ENCODE measurements at regions not wholly inside any gene's neighbourhood (a gene's known extent, or its start where the extent isn't known, plus 50 kb on each side); places are given as distances from the start of the nearest gene placed in this dataset.

- CTCF ChIA-PET (ENCODE audit: partially characterized antibody): interaction anchor here (1.6 kb wide), 1 partner anchor 9 kb away, joined by 3 read pairs; no protein-coding TSS in a partner anchor
- H3K4me1 Mint-ChIP-seq: no peaks in the 10 kb centered on the region
- no peak overlapping the region for H3K27ac ChIP-seq (ENCODE audit: low read depth, low read length)
These were observed 210.3 kb downstream of the ACTR3B start for GRCh38 chr7:152969839-152970238.

GRCh38 chr7:152970481-152970880 is 210.9 kb downstream of the ACTR3B start:
- Mint-ChIP-seq H3K27me3 (peaks cover 4 to 9% of the 10 kb centered on the region in 2 donors), H3K4me1 (no peaks in the 10 kb centered on the region), H3K4me3 (peak overlapping the region in 1 of 8 donors; percentile 15), H3K27ac (no peak overlapping the region), H3K36me3 (peaks cover 0 to 3% of the 10 kb centered on the region in 2 donors), H3K9me3 (peaks cover 0 to 4% (median 0%) of the 10 kb centered on the region in 8 donors)
- H3K4me1 ChIP-seq (ENCODE audit: insufficient read depth, low read length): no peaks in the 10 kb centered on the region
- CTCF ChIA-PET (ENCODE audit: partially characterized antibody): interaction anchor here (1.6 kb wide), 1 partner anchor 9 kb away, joined by 3 read pairs; no protein-coding TSS in a partner anchor
- no peak overlapping the region for H3K27ac ChIP-seq (ENCODE audit: low read depth, low read length)
- DNase-seq: no peak
- H3K36me3 ChIP-seq (ENCODE audit: insufficient read depth, low read length): no peaks in the 10 kb centered on the region
- no peak overlapping the region for H3K4me3 ChIP-seq (ENCODE audit: low read length in 2 of 2)
- no peaks in the 10 kb centered on the region for H3K9me3 ChIP-seq (ENCODE audit: control insufficient read depth in 1 of 2, low read length in 2 of 2)
- intact Hi-C loops (cut with micrococcal nuclease): no loop called here
- no peaks in the 10 kb centered on the region for H3K27me3 ChIP-seq (ENCODE audit: insufficient read depth, low read length)
- POLR2A ChIA-PET (ENCODE audit: partially characterized antibody): no interaction called here

More at GRCh38 chr7:152969839-152970238, 210.3 kb downstream of the ACTR3B start:
- no peaks in the 10 kb centered on the region for H3K27me3 ChIP-seq (ENCODE audit: insufficient read depth, low read length)
- no peak for DNase-seq
- no peak overlapping the region for H3K4me3 Mint-ChIP-seq
- no peak overlapping the region for H3K27ac Mint-ChIP-seq
- POLR2A ChIA-PET (ENCODE audit: partially characterized antibody): no interaction called here
- no peaks in the 10 kb centered on the region for H3K4me1 ChIP-seq (ENCODE audit: insufficient read depth, low read length)
- no peak overlapping the region for H3K4me3 ChIP-seq (ENCODE audit: low read length in 2 of 2)
- intact Hi-C loops (cut with micrococcal nuclease): no loop called here
- peaks cover 4 to 9% of the 10 kb centered on the region in 2 donors for H3K27me3 Mint-ChIP-seq
- no peaks in the 10 kb centered on the region for H3K9me3 ChIP-seq (ENCODE audit: control insufficient read depth in 1 of 2, low read length in 2 of 2)
- H3K36me3 ChIP-seq (ENCODE audit: insufficient read depth, low read length): no peaks in the 10 kb centered on the region
- H3K36me3 Mint-ChIP-seq: peaks cover 0 to 3% of the 10 kb centered on the region in 2 donors
- peaks cover 0 to 4% (median 0%) of the 10 kb centered on the region in 8 donors for H3K9me3 Mint-ChIP-seq

GRCh38 chr7:152974577-152974976 is 215.0 kb downstream of the ACTR3B start:
- ChIA-PET POLR2A (ENCODE audit: partially characterized antibody) (no interaction called here), CTCF (ENCODE audit: partially characterized antibody) (no interaction called here)
- H3K4me3 ChIP-seq (ENCODE audit: low read length in 2 of 2): no peak overlapping the region
- no peaks in the 10 kb centered on the region for H3K9me3 ChIP-seq (ENCODE audit: control insufficient read depth in 1 of 2, low read length in 2 of 2)
- peaks cover 0 to 5% (median 1%) of the 10 kb centered on the region in 8 donors for H3K9me3 Mint-ChIP-seq
- peaks cover 8 to 10% of the 10 kb centered on the region in 2 donors for H3K27me3 Mint-ChIP-seq
- no peaks in the 10 kb centered on the region for H3K4me1 Mint-ChIP-seq
- H3K27me3 ChIP-seq (ENCODE audit: insufficient read depth, low read length): no peaks in the 10 kb centered on the region
- intact Hi-C loops (cut with micrococcal nuclease): no loop called here
- no peaks in the 10 kb centered on the region for H3K36me3 ChIP-seq (ENCODE audit: insufficient read depth, low read length)
- DNase-seq: no peak
- H3K27ac Mint-ChIP-seq: no peak overlapping the region
- H3K36me3 Mint-ChIP-seq: peaks cover 0 to 3% of the 10 kb centered on the region in 2 donors
- no peaks in the 10 kb centered on the region for H3K4me1 ChIP-seq (ENCODE audit: insufficient read depth, low read length)
- H3K4me3 Mint-ChIP-seq: no peak overlapping the region
- H3K27ac ChIP-seq (ENCODE audit: low read depth, low read length): no peak overlapping the region

GRCh38 chr7:152975076-152975475 is 215.5 kb downstream of the ACTR3B start:
- Mint-ChIP-seq H3K36me3 (peaks cover 0 to 3% of the 10 kb centered on the region in 2 donors), H3K4me3 (no peak overlapping the region), H3K27ac (no peak overlapping the region), H3K27me3 (peaks cover 8 to 12% of the 10 kb centered on the region in 2 donors), H3K4me1 (no peaks in the 10 kb centered on the region), H3K9me3 (peaks cover 0 to 5% (median 1%) of the 10 kb centered on the region in 8 donors)
- intact Hi-C loops (cut with micrococcal nuclease): no loop called here
- H3K4me3 ChIP-seq (ENCODE audit: low read length in 2 of 2): no peak overlapping the region
- no peaks in the 10 kb centered on the region for H3K27me3 ChIP-seq (ENCODE audit: insufficient read depth, low read length)
- POLR2A ChIA-PET (ENCODE audit: partially characterized antibody): no interaction called here
- no peak for DNase-seq
- no peak overlapping the region for H3K27ac ChIP-seq (ENCODE audit: low read depth, low read length)
- no peaks in the 10 kb centered on the region for H3K9me3 ChIP-seq (ENCODE audit: control insufficient read depth in 1 of 2, low read length in 2 of 2)
- CTCF ChIA-PET (ENCODE audit: partially characterized antibody): no interaction called here
- H3K36me3 ChIP-seq (ENCODE audit: insufficient read depth, low read length): no peaks in the 10 kb centered on the region
- H3K4me1 ChIP-seq (ENCODE audit: insufficient read depth, low read length): no peaks in the 10 kb centered on the region

- CTCF ChIA-PET (ENCODE audit: partially characterized antibody): no interaction called here
- DNase-seq: no peak
- Mint-ChIP-seq H3K36me3 (no peaks in the 10 kb centered on the region), H3K9me3 (peaks cover 0 to 6% (median 0%) of the 10 kb centered on the region in 8 donors), H3K27ac (no peak overlapping the region), H3K27me3 (peaks cover 5 to 10% of the 10 kb centered on the region in 2 donors), H3K4me3 (no peak overlapping the region), H3K4me1 (no peaks in the 10 kb centered on the region)
- no peak overlapping the region for H3K27ac ChIP-seq (ENCODE audit: low read depth, low read length)
- intact Hi-C loops (cut with micrococcal nuclease): no loop called here
- POLR2A ChIA-PET (ENCODE audit: partially characterized antibody): no interaction called here
- H3K27me3 ChIP-seq (ENCODE audit: insufficient read depth, low read length): no peaks in the 10 kb centered on the region
- no peaks in the 10 kb centered on the region for H3K36me3 ChIP-seq (ENCODE audit: insufficient read depth, low read length)
- H3K4me3 ChIP-seq (ENCODE audit: low read length in 2 of 2): no peak overlapping the region
- H3K9me3 ChIP-seq (ENCODE audit: control insufficient read depth in 1 of 2, low read length in 2 of 2): no peaks in the 10 kb centered on the region
- no peaks in the 10 kb centered on the region for H3K4me1 ChIP-seq (ENCODE audit: insufficient read depth, low read length)
These were observed 219.8 kb downstream of the ACTR3B start for GRCh38 chr7:152979376-152979775.

GRCh38 chr7:152984421-152984820 is 224.9 kb downstream of the ACTR3B start:
- Histone ChIP-seq H3K36me3 (ENCODE audit: insufficient read depth, low read length) (no peaks in the 10 kb centered on the region), H3K9me3 (ENCODE audit: control insufficient read depth in 1 of 2, low read length in 2 of 2) (no peaks in the 10 kb centered on the region), H3K27ac (ENCODE audit: low read depth, low read length) (no peak overlapping the region), H3K27me3 (ENCODE audit: insufficient read depth, low read length) (no peaks in the 10 kb centered on the region), H3K4me3 (ENCODE audit: low read length in 2 of 2) (no peak overlapping the region), H3K4me1 (ENCODE audit: insufficient read depth, low read length) (no peaks in the 10 kb centered on the region)
- no peak overlapping the region for H3K4me3 Mint-ChIP-seq
- ChIA-PET POLR2A (ENCODE audit: partially characterized antibody) (no interaction called here), CTCF (ENCODE audit: partially characterized antibody) (no interaction called here)
- no peak overlapping the region for H3K27ac Mint-ChIP-seq
- H3K27me3 Mint-ChIP-seq: peaks cover 5 to 8% of the 10 kb centered on the region in 2 donors
- peaks cover 0 to 2% (median 0%) of the 10 kb centered on the region in 8 donors for H3K9me3 Mint-ChIP-seq
- DNase-seq: no peak
- intact Hi-C loops (cut with micrococcal nuclease): no loop called here
- H3K4me1 Mint-ChIP-seq: no peaks in the 10 kb centered on the region
- no peaks in the 10 kb centered on the region for H3K36me3 Mint-ChIP-seq

- peaks cover 0 to 2% (median 0%) of the 10 kb centered on the region in 8 donors for H3K9me3 Mint-ChIP-seq
- Histone ChIP-seq H3K4me1 (ENCODE audit: insufficient read depth, low read length) (no peaks in the 10 kb centered on the region), H3K36me3 (ENCODE audit: insufficient read depth, low read length) (no peaks in the 10 kb centered on the region), H3K27ac (ENCODE audit: low read depth, low read length) (no peak overlapping the region), H3K4me3 (ENCODE audit: low read length in 2 of 2) (no peak overlapping the region), H3K27me3 (ENCODE audit: insufficient read depth, low read length) (no peaks in the 10 kb centered on the region), H3K9me3 (ENCODE audit: control insufficient read depth in 1 of 2, low read length in 2 of 2) (no peaks in the 10 kb centered on the region)
- H3K36me3 Mint-ChIP-seq: no peaks in the 10 kb centered on the region
- no peaks in the 10 kb centered on the region for H3K4me1 Mint-ChIP-seq
- no peak for DNase-seq
- intact Hi-C loops (cut with micrococcal nuclease): no loop called here
- peaks cover 3 to 6% of the 10 kb centered on the region in 2 donors for H3K27me3 Mint-ChIP-seq
- H3K4me3 Mint-ChIP-seq: no peak overlapping the region
- ChIA-PET POLR2A (ENCODE audit: partially characterized antibody) (no interaction called here), CTCF (ENCODE audit: partially characterized antibody) (no interaction called here)
- no peak overlapping the region for H3K27ac Mint-ChIP-seq
These were observed 226.8 kb downstream of the ACTR3B start for GRCh38 chr7:152986376-152986775.

GRCh38 chr7:152987656-152988055 is 228.1 kb downstream of the ACTR3B start:
- DNase-seq: no peak
- Histone ChIP-seq H3K36me3 (ENCODE audit: insufficient read depth, low read length) (no peaks in the 10 kb centered on the region), H3K4me1 (ENCODE audit: insufficient read depth, low read length) (no peaks in the 10 kb centered on the region), H3K9me3 (ENCODE audit: control insufficient read depth in 1 of 2, low read length in 2 of 2) (no peaks in the 10 kb centered on the region), H3K27me3 (ENCODE audit: insufficient read depth, low read length) (no peaks in the 10 kb centered on the region), H3K4me3 (ENCODE audit: low read length in 2 of 2) (no peak overlapping the region), H3K27ac (ENCODE audit: low read depth, low read length) (no peak overlapping the region)
- Mint-ChIP-seq H3K27me3 (peaks cover 3 to 4% of the 10 kb centered on the region in 2 donors), H3K27ac (no peak overlapping the region), H3K36me3 (no peaks in the 10 kb centered on the region), H3K4me3 (no peak overlapping the region), H3K9me3 (no peaks in the 10 kb centered on the region), H3K4me1 (no peaks in the 10 kb centered on the region)
- ChIA-PET POLR2A (ENCODE audit: partially characterized antibody) (no interaction called here), CTCF (ENCODE audit: partially characterized antibody) (no interaction called here)
- intact Hi-C loops (cut with micrococcal nuclease): no loop called here

Data from CD4-positive, alpha-beta memory T cell (primary cell).